ENCODE measurements at regions not wholly inside any gene's neighbourhood (a gene's known extent, or its start where the extent isn't known, plus 50 kb on each side); places are given as distances from the start of the nearest gene placed in this dataset.

DNA sequence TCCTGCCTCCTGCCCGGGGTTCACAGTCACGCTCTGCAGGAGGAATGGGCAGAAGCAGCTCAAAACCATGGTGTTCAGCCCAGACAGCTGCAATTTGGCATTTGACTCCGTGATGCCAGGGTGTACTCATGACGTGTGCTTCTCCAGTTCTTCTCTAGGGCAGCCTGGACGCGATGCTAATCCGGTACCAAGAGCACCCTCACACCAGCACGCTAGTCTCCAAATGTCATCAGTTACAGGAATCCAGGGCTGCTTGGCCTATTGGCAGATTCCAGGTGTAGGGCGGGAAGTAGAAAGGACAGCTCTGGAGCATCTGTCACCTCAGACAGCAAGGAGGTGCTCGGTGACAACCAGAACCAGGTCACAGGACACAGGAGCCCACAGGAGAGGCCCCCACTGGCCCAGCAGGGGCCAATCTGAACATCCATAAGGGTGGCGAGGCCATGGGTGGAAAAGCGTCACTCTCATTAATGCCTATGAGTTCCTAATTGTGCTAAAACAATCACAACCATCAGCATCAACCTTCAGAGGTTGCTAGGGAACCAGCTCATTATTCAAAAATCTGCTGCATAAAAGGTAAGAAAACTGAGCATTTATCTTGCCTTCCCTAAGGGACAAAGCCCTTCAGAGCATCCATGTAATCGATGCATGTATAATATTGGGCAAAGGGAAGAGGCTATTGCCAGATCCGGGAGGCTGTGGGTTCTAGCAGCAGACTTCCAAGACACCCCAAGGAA is 241.9 kb upstream of the IRX4 start:
- no peaks in the 10 kb centered on the region for H3K79me2 ChIP-seq (ENCODE audit: control insufficient read depth in 1 of 2, insufficient read depth in 2 of 2, low read length in 2 of 2)
- FAIRE-seq (no peak), DNase-seq (ENCODE audit: low read depth in 1 of 2, low spot score in 2 of 2) (no peak)
- H3K4me2 ChIP-seq (ENCODE audit: insufficient read depth in 1 of 2, low read depth in 2 of 2, low read length in 2 of 2) = no peak overlapping the region
- H3K23me2 ChIP-seq (ENCODE audit: low read depth, low read length) = no peaks in the 10 kb centered on the region
- H3K4me1 ChIP-seq (replicated peaks in 1 of 4; ENCODE audit: control insufficient read depth in 3 of 4, insufficient read depth in 4 of 4, low read length in 3 of 4) = no peaks in the 10 kb centered on the region; a peak in 1 of 7 replicates
- no peaks in the 10 kb centered on the region for H4K20me1 ChIP-seq (replicated peaks in 1 of 2; ENCODE audit: control insufficient read depth in 1 of 2, insufficient read depth in 2 of 2, low read length in 2 of 2)
- no peak overlapping the region for H2BK5ac ChIP-seq (ENCODE audit: low read depth, low read length)
- no peak overlapping the region for H3K23ac ChIP-seq (ENCODE audit: insufficient read length)
- no peak overlapping the region for H2BK12ac ChIP-seq (ENCODE audit: low read depth, low read length)
- no peak overlapping the region for H2BK20ac ChIP-seq (ENCODE audit: low read length)
- ChIA-PET POLR2A (ENCODE audit: partially characterized antibody) (interaction anchor here (0.8 kb wide), 1 partner anchor 319 kb away, joined by 3 read pairs; no protein-coding TSS in a partner anchor), CTCF (ENCODE audit: partially characterized antibody) (interaction anchor here (4.6 to 4.9 kb wide), 2 partner anchors 10 to 14 kb away, joined by 15 to 26 read pairs; no protein-coding TSS in a partner anchor)
- no peak overlapping the region; the same call in 1 of the 2 replicates for H4K8ac ChIP-seq (ENCODE audit: extremely low read depth, insufficient read depth, low read length)
- H3K18ac ChIP-seq (ENCODE audit: extremely low read depth, low read length) = no peak overlapping the region
- H3K4me3 ChIP-seq (ENCODE audit: extremely low read depth in 1 of 4, insufficient read depth in 2 of 4, low read depth in 3 of 4, low read length in 4 of 4) = no peak overlapping the region
- no peak overlapping the region for H3K56ac ChIP-seq (replicated peaks; ENCODE audit: insufficient read length, low read depth, low read length)
- H4K91ac ChIP-seq (replicated peaks; ENCODE audit: insufficient read length, low read length) = no peak overlapping the region
- no peak overlapping the region for H3K9ac ChIP-seq (replicated peaks in 1 of 4; ENCODE audit: extremely low read depth in 1 of 4, low read depth in 3 of 4, low read length in 3 of 4)
- H2BK15ac ChIP-seq (ENCODE audit: low read length) = no peak overlapping the region
- H3K27ac ChIP-seq (ENCODE audit: low read depth, low read length) = no peak overlapping the region
- no peak overlapping the region for H2AK5ac ChIP-seq (ENCODE audit: low read depth, low read length)
- H3K27me3 ChIP-seq (replicated peaks in 1 of 4; ENCODE audit: control insufficient read depth in 3 of 4, extremely low read depth in 1 of 4, insufficient read depth in 3 of 4, low read length in 3 of 4) = no peaks in the 10 kb centered on the region
- H3K36me3 ChIP-seq (ENCODE audit: control insufficient read depth in 2 of 4, insufficient read depth in 4 of 4, low read length in 3 of 4) = no peaks in the 10 kb centered on the region
- no peak overlapping the region for H3K4ac ChIP-seq (replicated peaks; ENCODE audit: insufficient read length, low read depth, low read length)
- H3K79me1 ChIP-seq (ENCODE audit: low read depth, low read length) = no peaks in the 10 kb centered on the region
- no peak overlapping the region for H2AFZ ChIP-seq (ENCODE audit: low read length)
- no peak overlapping the region for H4K5ac ChIP-seq (ENCODE audit: insufficient read length, low read depth, low read length)
- no peaks in the 10 kb centered on the region for H3K9me3 ChIP-seq (ENCODE audit: insufficient read depth in 2 of 2, low read depth in 1 of 2, low read length in 1 of 2)
- H2BK120ac ChIP-seq (replicated peaks; ENCODE audit: low read depth, low read length) = no peak overlapping the region
- H3K14ac ChIP-seq (ENCODE audit: insufficient read length) = no peak overlapping the region
- 83% methylated on average over 12 of the region's 14 CpGs; no CpG with 5 or more reads in 1 of the 2 experiments for WGBS, 2 experiments (ENCODE audit: extremely low coverage in 1 of 2, insufficient coverage in 1 of 2, insufficient read length in 1 of 2, insufficient replicate concordance in 2 of 2, low coverage in 1 of 2, low lambda C conversion rate in 2 of 2, missing lambda C conversion rate in 1 of 2)
- TF ChIP-seq RFX5 (IDR thresholded peaks at IDR 0.05; ENCODE audit: borderline replicate concordance, low read depth, low read length) = no peak
- no peak for TF ChIP-seq POLR2A (IDR thresholded peaks at IDR 0.05; ENCODE audit: control extremely low read depth in 1 of 2, low read depth in 2 of 2, low read length in 2 of 2)
- TF ChIP-seq POLR2AphosphoS5 (IDR thresholded peaks at IDR 0.05; ENCODE audit: low read depth, low read length) = no peak
- TF ChIP-seq HDAC2 (IDR thresholded peaks at IDR 0.05; ENCODE audit: borderline replicate concordance in 1 of 2, low read depth in 2 of 2, low read length in 2 of 2) = no peak

Data from H1 (cell line).